ENCODE measurements at regions not wholly inside any gene's neighbourhood (a gene's known extent, or its start where the extent isn't known, plus 50 kb on each side); places are given as distances from the start of the nearest gene placed in this dataset.
A peak's percentile ranks its signal among the peaks of the same experiment; 100 is the strongest.

GRCh38 chr2:190789074-190790004 is 91.3 kb upstream of the GLS start:
- Histone ChIP-seq H3K4me2 (ENCODE audit: low read length) (no peak overlapping the region), H3F3A (ENCODE audit: low read length, unreplicated experiment) (no peaks in the 10 kb centered on the region), H3K79me2 (ENCODE audit: low read length) (no peaks in the 10 kb centered on the region), H3K9me2 (replicated peaks; ENCODE audit: low read length) (no peaks in the 10 kb centered on the region), H3K4me3 (ENCODE audit: low read length) (no peak overlapping the region), H3K27me3 (ENCODE audit: low read length) (no peaks in the 10 kb centered on the region), H3K27ac (ENCODE audit: low read length) (no peak overlapping the region), H3K4me1 (ENCODE audit: insufficient read depth, low read length) (peaks cover 32% of the 10 kb centered on the region), H3K9ac (ENCODE audit: low read length) (no peak overlapping the region), H3K36me3 (ENCODE audit: low read depth, low read length) (no peaks in the 10 kb centered on the region), H3K9me3 (ENCODE audit: low read length) (no peaks in the 10 kb centered on the region), H4K20me1 (ENCODE audit: low read length) (no peaks in the 10 kb centered on the region), H2AFZ (ENCODE audit: low read length) (no peak overlapping the region)
- ATAC-seq, result no peak
- ChIA-PET CTCF (no interaction called here), POLR2A (ENCODE audit: unreplicated experiment) (no interaction called here)
- no TSS peak for BruUV-seq (replicated peaks)
- no peak for DNase-seq
- intact Hi-C loops (cut with micrococcal nuclease), result loop anchor here (10.0 kb wide), 1 partner anchor 365 kb away; the partner anchor contains the start of gene STAT4
- TF ChIP-seq EZH2phosphoT487 (IDR thresholded peaks at IDR 0.05; ENCODE audit: borderline replicate concordance, low read length) (no peak), EZH2 (IDR thresholded peaks at IDR 0.05; ENCODE audit: low read length, unreplicated experiment) (no peak), CTCF (conservative IDR thresholded peaks at IDR 0.05; ENCODE audit: low read depth, low read length) (no peak)

GRCh38 chr2:190791347-190791975 is 89.2 kb upstream of the GLS start:
- no TSS peak for BruUV-seq (replicated peaks)
- ChIA-PET POLR2A (ENCODE audit: unreplicated experiment) (no interaction called here), CTCF (no interaction called here)
- H3K36me3 ChIP-seq (ENCODE audit: low read depth, low read length), result no peaks in the 10 kb centered on the region
- no peaks in the 10 kb centered on the region for H4K20me1 ChIP-seq (ENCODE audit: low read length)
- H3K9me2 ChIP-seq (replicated peaks; ENCODE audit: low read length), result no peaks in the 10 kb centered on the region
- no peaks in the 10 kb centered on the region for H3K9me3 ChIP-seq (ENCODE audit: low read length)
- ATAC-seq (peak; percentile 76), DNase-seq (peak; percentile 63)
- peaks cover 27% of the 10 kb centered on the region for H3K4me1 ChIP-seq (ENCODE audit: insufficient read depth, low read length)
- TF ChIP-seq EZH2 (IDR thresholded peaks at IDR 0.05; ENCODE audit: low read length, unreplicated experiment) (no peak), CTCF (conservative IDR thresholded peaks at IDR 0.05; ENCODE audit: low read depth, low read length) (no peak), EZH2phosphoT487 (IDR thresholded peaks at IDR 0.05; ENCODE audit: borderline replicate concordance, low read length) (no peak)
- H3K4me3 ChIP-seq (ENCODE audit: low read length), result peak overlapping the region; percentile 53; the same call in 1 of the 2 replicates
- peak overlapping the region; percentile 75 for H3K4me2 ChIP-seq (ENCODE audit: low read length)
- no peaks in the 10 kb centered on the region for H3K27me3 ChIP-seq (ENCODE audit: low read length)
- intact Hi-C loops (cut with micrococcal nuclease), result no loop called here
- no peaks in the 10 kb centered on the region for H3K79me2 ChIP-seq (ENCODE audit: low read length)
- H3K9ac ChIP-seq (ENCODE audit: low read length), result peak overlapping the region; percentile 3; the same call in 1 of the 2 replicates
- H3F3A ChIP-seq (ENCODE audit: low read length, unreplicated experiment), result no peaks in the 10 kb centered on the region
- H3K27ac ChIP-seq (ENCODE audit: low read length), result peak overlapping the region; percentile 65
- H2AFZ ChIP-seq (ENCODE audit: low read length), result peak overlapping the region; percentile 15
